ENCODE measurements at regions not wholly inside any gene's neighbourhood (a gene's known extent, or its start where the extent isn't known, plus 50 kb on each side); places are given as distances from the start of the nearest gene placed in this dataset.

DNA sequence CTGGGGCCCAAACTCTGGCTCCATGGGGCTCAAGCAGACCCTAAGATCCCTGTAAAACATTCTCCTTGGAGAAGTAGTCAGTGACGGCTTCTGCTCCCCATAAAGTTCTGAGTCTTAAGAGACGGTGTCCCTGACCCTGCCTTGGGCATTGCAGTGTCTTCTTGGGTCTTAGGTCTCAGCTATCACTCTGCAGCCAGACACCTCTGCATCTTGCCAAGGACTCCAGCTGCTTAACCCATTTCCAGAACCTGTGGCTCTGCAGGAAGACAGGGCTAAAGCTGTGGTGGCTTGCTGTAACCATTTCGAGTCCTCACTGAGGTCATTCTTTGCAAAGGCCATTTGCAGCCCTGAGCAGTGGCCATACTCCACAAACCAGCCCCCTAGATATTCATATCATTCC is 337.1 kb upstream of the ZMIZ1 start:
- no peak for DNase-seq (ENCODE audit: low spot score)
- TF ChIP-seq, protein P1, sequence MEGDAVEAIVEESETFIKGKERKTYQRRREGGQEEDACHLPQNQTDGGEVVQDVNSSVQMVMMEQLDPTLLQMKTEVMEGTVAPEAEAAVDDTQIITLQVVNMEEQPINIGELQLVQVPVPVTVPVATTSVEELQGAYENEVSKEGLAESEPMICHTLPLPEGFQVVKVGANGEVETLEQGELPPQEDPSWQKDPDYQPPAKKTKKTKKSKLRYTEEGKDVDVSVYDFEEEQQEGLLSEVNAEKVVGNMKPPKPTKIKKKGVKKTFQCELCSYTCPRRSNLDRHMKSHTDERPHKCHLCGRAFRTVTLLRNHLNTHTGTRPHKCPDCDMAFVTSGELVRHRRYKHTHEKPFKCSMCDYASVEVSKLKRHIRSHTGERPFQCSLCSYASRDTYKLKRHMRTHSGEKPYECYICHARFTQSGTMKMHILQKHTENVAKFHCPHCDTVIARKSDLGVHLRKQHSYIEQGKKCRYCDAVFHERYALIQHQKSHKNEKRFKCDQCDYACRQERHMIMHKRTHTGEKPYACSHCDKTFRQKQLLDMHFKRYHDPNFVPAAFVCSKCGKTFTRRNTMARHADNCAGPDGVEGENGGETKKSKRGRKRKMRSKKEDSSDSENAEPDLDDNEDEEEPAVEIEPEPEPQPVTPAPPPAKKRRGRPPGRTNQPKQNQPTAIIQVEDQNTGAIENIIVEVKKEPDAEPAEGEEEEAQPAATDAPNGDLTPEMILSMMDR (IDR thresholded peaks at IDR 0.05; ENCODE audit: unreplicated experiment) = no peak
- Mint-ChIP-seq H3K36me3 (ENCODE audit: low read depth, unreplicated experiment) (no peaks in the 10 kb centered on the region), H3K4me3 (ENCODE audit: unreplicated experiment) (no peak overlapping the region), H3K4me1 (ENCODE audit: unreplicated experiment) (no peaks in the 10 kb centered on the region), H3K27me3 (ENCODE audit: unreplicated experiment) (peaks cover 4% of the 10 kb centered on the region), H3K27ac (ENCODE audit: unreplicated experiment) (no peak overlapping the region), H3K9me3 (ENCODE audit: unreplicated experiment) (no peaks in the 10 kb centered on the region)

GRCh38 chr10:78732381-78732780 is 336.4 kb upstream of the ZMIZ1 start:
- Mint-ChIP-seq H3K9me3 (ENCODE audit: unreplicated experiment) (no peaks in the 10 kb centered on the region), H3K36me3 (ENCODE audit: low read depth, unreplicated experiment) (no peaks in the 10 kb centered on the region), H3K27me3 (ENCODE audit: unreplicated experiment) (peaks cover 4% of the 10 kb centered on the region), H3K27ac (ENCODE audit: unreplicated experiment) (no peak overlapping the region), H3K4me3 (ENCODE audit: unreplicated experiment) (no peak overlapping the region), H3K4me1 (ENCODE audit: unreplicated experiment) (peaks cover 2% of the 10 kb centered on the region)
- TF ChIP-seq, protein P1 (IDR thresholded peaks at IDR 0.05; ENCODE audit: unreplicated experiment) = no peak
- DNase-seq (ENCODE audit: low spot score) = no peak

DNA sequence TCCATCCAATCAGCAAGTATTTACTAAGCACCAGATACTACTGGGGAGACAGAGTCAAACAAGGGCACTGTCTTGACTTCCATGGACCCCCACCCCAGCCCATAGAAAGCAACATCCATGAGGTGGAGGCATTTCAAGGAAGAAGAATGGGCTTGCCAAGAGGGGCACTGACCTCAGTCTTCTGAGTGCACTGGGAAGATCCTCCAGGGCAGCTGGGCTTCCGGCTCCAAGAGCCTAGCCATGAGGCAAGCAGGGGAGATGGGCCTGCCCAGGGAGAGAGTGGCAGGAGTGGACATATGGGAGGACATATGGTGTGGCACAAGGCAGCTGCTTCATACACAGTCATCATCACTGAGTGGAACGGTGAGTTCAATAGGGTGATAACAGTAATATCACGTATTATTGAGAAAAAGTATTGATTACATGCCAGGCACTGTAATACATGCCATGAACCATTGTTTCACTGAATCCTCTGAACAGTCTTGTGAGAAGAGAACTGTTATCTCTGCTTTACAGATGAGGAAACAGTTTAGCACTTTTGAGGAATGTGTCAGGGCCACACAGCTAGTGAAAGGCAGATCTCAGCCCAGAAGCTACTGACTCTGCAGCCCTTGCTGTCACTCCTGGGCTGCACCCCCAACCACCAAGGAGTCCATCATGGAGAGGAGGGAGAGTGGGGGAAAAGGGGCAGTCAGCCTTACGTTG is 331.7 kb upstream of the ZMIZ1 start:
- Mint-ChIP-seq H3K27me3 (ENCODE audit: unreplicated experiment) (peaks cover 7% of the 10 kb centered on the region), H3K36me3 (ENCODE audit: low read depth, unreplicated experiment) (no peaks in the 10 kb centered on the region), H3K4me3 (ENCODE audit: unreplicated experiment) (no peak overlapping the region), H3K27ac (ENCODE audit: unreplicated experiment) (no peak overlapping the region), H3K9me3 (ENCODE audit: unreplicated experiment) (no peaks in the 10 kb centered on the region), H3K4me1 (ENCODE audit: unreplicated experiment) (peaks cover 17% of the 10 kb centered on the region)
- no peak for DNase-seq (ENCODE audit: low spot score)
- TF ChIP-seq, protein P1 (IDR thresholded peaks at IDR 0.05; ENCODE audit: unreplicated experiment) = no peak

DNA sequence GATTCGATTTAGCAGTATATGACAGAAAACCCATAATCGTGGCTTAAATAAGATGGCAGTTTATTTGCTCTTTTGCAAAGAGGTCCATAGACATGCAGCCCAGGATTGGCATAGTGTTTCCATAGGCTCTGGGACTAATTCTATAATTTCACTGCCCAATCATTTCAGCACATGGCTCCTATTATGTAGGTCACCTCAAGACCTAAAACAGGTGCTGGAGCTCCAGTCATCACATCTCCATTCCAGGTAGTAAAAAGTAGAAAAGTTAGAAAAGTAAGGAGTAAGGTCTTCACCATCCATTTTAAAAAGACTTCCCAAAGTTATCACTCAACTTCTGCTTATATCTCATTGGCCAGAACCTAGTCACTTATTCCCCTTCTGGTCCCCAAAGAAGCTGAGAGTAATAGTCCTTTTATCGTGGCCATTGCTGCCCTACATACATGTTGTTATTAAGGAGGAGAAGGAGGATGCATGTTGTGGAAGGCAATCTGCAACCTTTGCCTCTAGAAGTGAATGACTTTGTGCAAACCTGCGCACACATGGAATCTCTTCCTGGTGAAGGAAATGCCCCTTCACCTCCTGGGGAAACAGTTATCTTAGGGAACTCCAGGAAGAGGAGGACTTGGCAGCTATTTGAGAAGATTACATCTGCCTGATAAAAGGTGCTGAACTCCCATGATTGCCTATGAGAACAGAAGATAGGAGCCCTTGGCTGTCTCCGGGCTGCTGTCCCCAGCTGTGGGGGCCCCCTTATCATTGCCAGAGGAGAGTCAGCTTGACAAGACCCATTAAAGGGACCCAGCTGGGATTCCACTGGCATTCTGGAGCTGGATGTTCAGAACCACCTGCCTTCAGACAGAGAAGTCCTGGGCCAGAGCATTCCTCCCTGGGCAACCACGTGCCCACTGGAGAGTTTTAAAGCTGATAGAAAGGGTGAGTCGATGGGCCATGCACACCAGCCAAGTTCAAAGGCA is 330.6 kb upstream of the ZMIZ1 start:
- Mint-ChIP-seq H3K9me3 (ENCODE audit: unreplicated experiment) (no peaks in the 10 kb centered on the region), H3K36me3 (ENCODE audit: low read depth, unreplicated experiment) (no peaks in the 10 kb centered on the region), H3K27me3 (ENCODE audit: unreplicated experiment) (peaks cover 7% of the 10 kb centered on the region), H3K4me1 (ENCODE audit: unreplicated experiment) (peaks cover 28% of the 10 kb centered on the region), H3K27ac (ENCODE audit: unreplicated experiment) (no peak overlapping the region), H3K4me3 (ENCODE audit: unreplicated experiment) (no peak overlapping the region)
- TF ChIP-seq, protein P1 (IDR thresholded peaks at IDR 0.05; ENCODE audit: unreplicated experiment) = no peak
- no peak for DNase-seq (ENCODE audit: low spot score)

- Mint-ChIP-seq H3K36me3 (ENCODE audit: low read depth, unreplicated experiment) (no peaks in the 10 kb centered on the region), H3K27ac (ENCODE audit: unreplicated experiment) (no peak overlapping the region)
- DNase-seq (ENCODE audit: low spot score) = no peak
Measured at GRCh38 chr10:78738861-78739260, 329.9 kb upstream of the ZMIZ1 start.

More at GRCh38 chr10:78738861-78739260, 329.9 kb upstream of the ZMIZ1 start:
- H3K4me3 Mint-ChIP-seq (ENCODE audit: unreplicated experiment) = no peak overlapping the region
- TF ChIP-seq, protein P1 (IDR thresholded peaks at IDR 0.05; ENCODE audit: unreplicated experiment) = no peak
- H3K27me3 Mint-ChIP-seq (ENCODE audit: unreplicated experiment) = peaks cover 7% of the 10 kb centered on the region
- H3K9me3 Mint-ChIP-seq (ENCODE audit: unreplicated experiment) = no peaks in the 10 kb centered on the region
- H3K4me1 Mint-ChIP-seq (ENCODE audit: unreplicated experiment) = peaks cover 34% of the 10 kb centered on the region
